Stomach (tissue), 4 donors: ENCODE measurements at regions not wholly inside any gene's neighbourhood (a gene's known extent, or its start where the extent isn't known, plus 50 kb on each side); places are given as distances from the start of the nearest gene placed in this dataset.

Experiments
- EP300 ChIP-seq: sonication (generic); formaldehyde crosslinking; IDR thresholded peaks from one replicate; pipeline ENCODE4 v1.6.1; 2017; ENCODE audit warnings: antibody characterized with exemption
- POLR2A ChIP-seq, 4 donors: fragments of 450-650 bp; IDR thresholded peaks; one replicate each; pipeline ENCODE4 v1.6.1; 2016; ENCODE audit warnings: antibody characterized with exemption in 4 of 4, control low read depth in 2 of 4, mild to moderate bottlenecking in 1 of 4, moderate library complexity in 1 of 4
- POLR2AphosphoS5 ChIP-seq, 3 donors: sonication (generic); formaldehyde crosslinking; IDR thresholded peaks; one replicate each; pipeline ENCODE4 v1.6.1; 2016; ENCODE audit warnings: antibody characterized with exemption in 3 of 3
- TF ChIP-seq, protein P1 (sequence below), 7 experiments: fragments of 450-650 bp in 4 of 7; fragments of 200-600 bp in 3 of 7; sonication (generic) in 3 of 7; IDR thresholded peaks; one replicate each; pipeline ENCODE4 v1.5.1; 2016 to 2019; ENCODE audit warnings: antibody characterized with exemption in 7 of 7, control low read depth in 2 of 7, mild to moderate bottlenecking in 1 of 7

DNA sequence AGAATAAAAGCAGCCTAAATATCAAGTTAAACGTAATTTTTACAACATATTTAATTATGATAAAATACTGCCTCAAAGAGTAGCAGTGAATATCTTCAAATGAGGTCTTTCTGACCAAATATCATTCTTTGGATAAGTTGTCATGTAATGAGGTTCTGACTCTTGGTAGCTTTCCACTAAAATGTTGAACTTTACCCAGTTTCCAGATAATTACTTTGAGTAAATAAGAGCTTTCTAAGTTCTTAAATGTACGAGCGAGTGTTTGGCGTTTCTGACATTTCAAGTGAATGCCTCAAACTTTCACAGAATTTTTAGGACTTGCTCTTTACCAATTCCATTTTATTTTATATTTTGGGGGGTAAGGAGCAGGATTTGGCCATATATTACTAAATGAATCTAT, 1515.2 kb downstream of the FAM181B start:
- TF ChIP-seq, protein P1, sequence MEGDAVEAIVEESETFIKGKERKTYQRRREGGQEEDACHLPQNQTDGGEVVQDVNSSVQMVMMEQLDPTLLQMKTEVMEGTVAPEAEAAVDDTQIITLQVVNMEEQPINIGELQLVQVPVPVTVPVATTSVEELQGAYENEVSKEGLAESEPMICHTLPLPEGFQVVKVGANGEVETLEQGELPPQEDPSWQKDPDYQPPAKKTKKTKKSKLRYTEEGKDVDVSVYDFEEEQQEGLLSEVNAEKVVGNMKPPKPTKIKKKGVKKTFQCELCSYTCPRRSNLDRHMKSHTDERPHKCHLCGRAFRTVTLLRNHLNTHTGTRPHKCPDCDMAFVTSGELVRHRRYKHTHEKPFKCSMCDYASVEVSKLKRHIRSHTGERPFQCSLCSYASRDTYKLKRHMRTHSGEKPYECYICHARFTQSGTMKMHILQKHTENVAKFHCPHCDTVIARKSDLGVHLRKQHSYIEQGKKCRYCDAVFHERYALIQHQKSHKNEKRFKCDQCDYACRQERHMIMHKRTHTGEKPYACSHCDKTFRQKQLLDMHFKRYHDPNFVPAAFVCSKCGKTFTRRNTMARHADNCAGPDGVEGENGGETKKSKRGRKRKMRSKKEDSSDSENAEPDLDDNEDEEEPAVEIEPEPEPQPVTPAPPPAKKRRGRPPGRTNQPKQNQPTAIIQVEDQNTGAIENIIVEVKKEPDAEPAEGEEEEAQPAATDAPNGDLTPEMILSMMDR (IDR thresholded peaks at IDR 0.05), result no peak
- TF ChIP-seq POLR2AphosphoS5 (IDR thresholded peaks at IDR 0.05) (no peak), POLR2A (IDR thresholded peaks at IDR 0.05) (no peak), EP300 (no peak)
